GM21381 (cell line): ENCODE measurements at regions not wholly inside any gene's neighbourhood (a gene's known extent, or its start where the extent isn't known, plus 50 kb on each side); places are given as distances from the start of the nearest gene placed in this dataset.

Source experiments
- ATAC-seq: cut with Tn5 transposase; IDR thresholded peaks from one replicate; pipeline ENCODE4 v1.9.1; 2021; ENCODE audit warnings: mild to moderate bottlenecking, moderate library complexity; ENCODE audit not compliant: unreplicated experiment

GRCh38 chr20:11270566-11270965 lies 596.8 kb upstream of the JAG1 start:
- no peak for ATAC-seq

DNA sequence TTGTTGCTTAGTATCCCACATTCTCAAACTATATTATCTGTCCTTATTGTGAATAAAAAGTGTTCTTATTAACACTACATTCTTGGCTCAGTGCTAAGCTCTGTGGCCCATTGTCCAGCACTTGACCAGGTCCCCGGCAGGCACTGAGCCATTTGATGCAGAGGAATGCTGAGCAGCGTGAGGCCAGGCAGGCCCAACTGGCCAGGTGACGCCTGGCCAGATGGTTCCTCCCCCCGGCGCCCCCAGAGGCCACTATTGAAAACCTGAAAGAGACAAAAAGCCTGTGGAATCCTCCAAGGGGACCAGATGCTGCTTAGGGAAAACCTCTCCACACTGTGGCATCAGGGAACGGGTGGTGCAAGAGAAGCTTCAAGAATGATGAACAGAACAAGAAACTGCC lies 597.5 kb upstream of the JAG1 start:
- ATAC-seq: no peak

GRCh38 chr20:11271920-11272594 lies 598.3 kb upstream of the JAG1 start:
- ATAC-seq: no peak

DNA sequence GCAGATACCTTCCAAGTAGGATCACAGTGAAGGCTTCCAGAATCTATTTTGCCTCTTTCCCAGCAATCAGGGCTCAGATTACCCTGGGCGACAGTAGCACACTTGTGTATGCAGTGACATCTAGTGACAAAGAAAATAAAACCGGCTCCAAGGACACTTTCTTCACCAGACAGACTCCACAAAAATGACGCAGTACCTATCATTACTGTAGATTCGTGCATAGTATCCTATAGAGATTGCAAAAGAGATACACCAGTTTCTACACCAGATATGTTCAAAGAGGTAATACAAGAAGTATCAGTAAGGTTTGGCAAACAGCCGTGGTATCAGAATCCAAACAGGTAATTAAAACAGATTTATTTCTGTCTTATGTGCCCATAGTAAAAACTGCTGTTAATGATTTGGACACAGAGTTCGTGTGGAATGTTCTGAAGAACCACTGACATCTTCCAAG lies 600.4 kb upstream of the JAG1 start:
- ATAC-seq: no peak

DNA sequence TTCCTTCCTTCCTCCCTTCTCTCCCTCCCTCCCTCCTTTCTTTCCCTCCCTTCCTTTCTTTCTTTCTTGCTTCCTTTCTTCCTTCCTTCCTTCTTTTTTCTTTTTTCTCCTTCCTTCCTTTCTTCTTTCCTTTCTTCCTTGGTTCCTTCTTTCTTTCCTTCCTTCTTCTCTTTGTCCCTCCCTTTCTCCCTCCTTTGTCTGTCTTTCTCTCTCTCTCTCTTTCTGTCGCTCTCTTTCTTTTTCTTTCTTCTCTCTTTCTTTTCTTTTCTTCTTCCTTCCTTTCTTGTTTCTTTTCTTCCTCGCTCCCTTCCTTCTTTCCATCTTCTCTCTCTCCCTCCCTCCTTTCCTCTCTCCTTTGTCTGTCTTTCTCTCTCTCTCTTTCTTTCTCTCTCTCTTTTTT lies 601.9 kb upstream of the JAG1 start:
- no peak for ATAC-seq

DNA sequence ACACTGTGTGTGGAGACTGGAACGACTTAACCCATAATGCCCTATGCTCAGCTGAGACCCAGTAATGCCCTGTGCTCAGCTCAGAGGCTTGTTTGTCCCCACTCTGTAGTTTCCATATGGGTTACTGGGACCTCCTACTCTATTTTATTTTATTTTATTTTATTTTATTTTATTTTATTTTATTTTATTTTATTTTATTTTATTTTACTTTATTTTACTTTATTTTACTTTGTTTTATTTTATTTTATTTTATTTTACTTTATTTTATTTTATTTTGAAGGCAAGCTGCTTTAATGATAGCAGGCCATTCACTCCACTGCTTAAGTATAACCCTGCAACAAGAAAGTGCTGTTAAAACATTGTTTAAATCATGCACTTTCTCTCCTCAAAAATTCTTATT lies 603.4 kb upstream of the JAG1 start:
- no peak for ATAC-seq

- no peak for ATAC-seq
Measured at GRCh38 chr20:11277858-11278257, 604.1 kb upstream of the JAG1 start.

DNA sequence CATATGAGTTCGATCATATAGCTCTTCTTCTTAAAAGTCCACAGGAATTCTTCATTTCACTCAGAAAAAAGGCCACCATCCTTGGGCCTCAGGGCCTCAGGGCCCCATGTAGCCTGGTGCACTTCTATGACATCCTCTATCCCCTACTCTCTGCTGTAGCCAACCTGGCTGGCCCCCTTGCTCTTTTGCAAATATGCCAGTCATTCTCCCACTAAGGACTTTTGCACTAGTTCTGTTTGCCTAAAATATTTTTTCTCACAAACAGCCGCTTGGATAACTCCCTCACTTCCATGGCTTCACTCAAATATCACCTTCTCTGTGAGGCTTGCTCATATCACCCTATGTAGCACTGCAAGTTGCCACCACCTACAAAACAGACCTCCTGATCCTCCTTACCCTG lies 604.7 kb upstream of the JAG1 start:
- ATAC-seq: no peak

- no peak for ATAC-seq
Measured at GRCh38 chr20:11281240-11281639, 607.4 kb upstream of the JAG1 start.

- no peak for ATAC-seq
Measured at GRCh38 chr20:11281768-11282167, 608.0 kb upstream of the JAG1 start.

- ATAC-seq: no peak
Measured at GRCh38 chr20:11287126-11287525, 613.3 kb upstream of the JAG1 start.

DNA sequence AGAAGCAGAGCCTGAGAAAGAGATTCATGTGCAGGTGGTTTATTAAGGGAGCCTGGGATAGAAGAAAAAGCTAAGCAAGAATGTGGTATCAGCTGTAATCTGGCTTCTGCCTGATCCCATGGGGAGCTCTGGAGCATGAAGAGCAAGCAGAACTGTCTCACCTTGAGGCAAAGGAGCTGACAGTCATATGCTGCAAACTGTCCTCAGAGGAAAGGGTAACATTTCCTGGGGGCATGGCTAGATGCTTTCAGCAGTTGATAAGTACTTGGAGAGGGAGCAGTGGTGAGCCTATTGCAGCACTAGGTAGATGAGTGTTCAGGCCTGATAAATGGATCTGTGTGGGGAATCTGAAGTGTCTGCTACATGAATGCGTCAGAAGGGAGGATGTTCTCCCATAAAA lies 621.5 kb upstream of the BTBD3 start:
- no peak for ATAC-seq

DNA sequence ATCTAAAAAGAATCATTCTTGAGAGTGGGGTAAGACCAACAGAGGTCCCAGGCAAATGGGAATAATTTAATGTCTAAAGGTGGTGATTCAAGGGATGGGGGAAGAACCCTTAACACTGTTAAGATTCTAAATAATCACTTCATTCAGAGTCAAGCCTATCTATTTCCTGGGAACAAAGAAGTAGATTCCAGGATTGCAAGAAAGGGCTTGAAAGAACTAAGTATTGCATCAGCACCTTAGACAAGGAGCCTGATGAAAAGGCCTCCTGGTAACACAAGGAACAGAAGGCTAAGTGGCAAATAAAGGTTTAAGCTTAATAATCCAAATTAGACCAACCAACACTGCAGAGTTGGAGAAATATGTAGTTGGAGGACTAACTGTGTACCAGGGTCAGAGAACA lies 620.7 kb upstream of the BTBD3 start:
- ATAC-seq: no peak

- no peak for ATAC-seq
Measured at GRCh38 chr20:11301699-11302098, 616.0 kb upstream of the BTBD3 start.

- ATAC-seq: no peak
Measured at GRCh38 chr20:11302436-11302835, 615.3 kb upstream of the BTBD3 start.

- no peak for ATAC-seq
Measured at GRCh38 chr20:11304795-11305194, 612.9 kb upstream of the BTBD3 start.

- ATAC-seq: no peak
Measured at GRCh38 chr20:11305406-11305805, 612.3 kb upstream of the BTBD3 start.

GRCh38 chr20:11311659-11312224 lies 606.0 kb upstream of the BTBD3 start:
- no peak for ATAC-seq

- ATAC-seq: no peak
Measured at GRCh38 chr20:11315525-11315924, 602.2 kb upstream of the BTBD3 start.

DNA sequence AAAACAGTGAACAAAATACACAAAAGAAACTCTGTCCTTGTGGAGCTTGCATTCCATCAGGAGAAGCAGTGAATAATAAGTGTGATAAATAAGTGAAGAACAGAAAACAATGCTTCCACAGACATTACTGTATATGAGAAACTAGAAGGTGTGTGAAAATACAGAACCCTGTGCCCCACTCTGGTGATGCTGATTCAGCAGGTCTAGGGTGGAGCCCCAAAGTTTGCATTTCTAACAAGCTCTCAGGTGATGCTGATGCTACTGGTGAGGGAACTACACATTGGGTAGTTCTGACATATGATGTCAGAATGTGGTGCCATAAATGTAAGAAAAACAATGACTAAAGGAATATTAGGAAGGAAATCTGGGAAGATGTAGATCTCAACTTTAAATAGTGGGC lies 601.4 kb upstream of the BTBD3 start:
- ATAC-seq: no peak

- no peak for ATAC-seq
Measured at GRCh38 chr20:11320033-11320432, 597.7 kb upstream of the BTBD3 start.

GRCh38 chr20:11323816-11324215 lies 593.9 kb upstream of the BTBD3 start:
- ATAC-seq: no peak

GRCh38 chr20:11324990-11325389 lies 592.7 kb upstream of the BTBD3 start:
- no peak for ATAC-seq
